HG03342 (cell line): ENCODE measurements at regions not wholly inside any gene's neighbourhood (a gene's known extent, or its start where the extent isn't known, plus 50 kb on each side); places are given as distances from the start of the nearest gene placed in this dataset.
"Not testable (repeated sequence)": the region's sequence is repeated elsewhere in the genome, so short reads cannot be mapped to it uniquely, and the experiment has no call there.

Experiments used
- ATAC-seq: cut with Tn5 transposase; IDR thresholded peaks from one replicate; pipeline ENCODE4 v1.9.1; 2021; ENCODE audit warnings: mild to moderate bottlenecking, moderate library complexity; ENCODE audit not compliant: unreplicated experiment

DNA sequence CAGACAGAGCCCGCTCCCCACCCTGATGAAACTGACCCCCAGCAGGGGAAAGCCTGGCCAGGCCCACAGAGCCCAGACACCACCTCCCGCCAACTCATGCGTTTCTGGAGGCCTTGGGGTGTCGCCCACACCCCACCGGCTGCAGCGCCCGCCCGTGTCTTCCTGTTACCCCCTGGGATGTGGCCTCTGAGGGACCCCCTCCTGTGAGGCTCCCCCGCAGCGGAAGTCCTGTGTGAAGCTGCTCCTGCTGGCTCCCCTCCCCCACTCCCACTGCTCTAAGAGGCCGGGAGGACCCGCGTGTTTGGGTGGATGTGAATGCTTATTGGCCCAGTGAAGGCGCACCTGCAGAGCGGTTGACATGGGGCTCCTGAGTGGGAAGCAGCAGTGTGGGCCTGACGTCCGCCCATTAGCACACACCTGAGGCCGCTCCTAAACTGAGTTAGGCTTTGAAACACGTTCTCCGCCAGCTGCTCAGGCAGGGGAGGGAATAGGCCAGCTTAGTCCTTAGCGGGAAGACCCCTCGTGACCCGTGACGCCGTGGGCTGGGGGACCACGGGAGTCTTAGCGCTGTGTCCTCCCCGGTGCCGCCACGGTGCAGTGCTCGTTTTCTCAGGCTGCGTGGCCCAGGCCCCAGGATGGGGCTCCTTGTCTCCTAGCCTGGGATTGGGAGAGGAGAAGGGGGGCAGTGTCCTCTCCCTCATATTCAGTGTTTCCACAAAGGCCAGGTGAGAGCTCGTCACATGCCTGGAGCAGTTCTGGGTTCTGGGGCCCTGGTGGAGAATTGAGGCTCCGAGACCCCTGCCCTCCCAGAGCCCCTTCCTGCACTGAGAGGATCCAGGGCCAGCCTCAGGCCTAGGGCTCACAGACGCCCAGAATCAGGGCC is 323.4 kb upstream of the SFSWAP start:
- ATAC-seq: no peak

DNA sequence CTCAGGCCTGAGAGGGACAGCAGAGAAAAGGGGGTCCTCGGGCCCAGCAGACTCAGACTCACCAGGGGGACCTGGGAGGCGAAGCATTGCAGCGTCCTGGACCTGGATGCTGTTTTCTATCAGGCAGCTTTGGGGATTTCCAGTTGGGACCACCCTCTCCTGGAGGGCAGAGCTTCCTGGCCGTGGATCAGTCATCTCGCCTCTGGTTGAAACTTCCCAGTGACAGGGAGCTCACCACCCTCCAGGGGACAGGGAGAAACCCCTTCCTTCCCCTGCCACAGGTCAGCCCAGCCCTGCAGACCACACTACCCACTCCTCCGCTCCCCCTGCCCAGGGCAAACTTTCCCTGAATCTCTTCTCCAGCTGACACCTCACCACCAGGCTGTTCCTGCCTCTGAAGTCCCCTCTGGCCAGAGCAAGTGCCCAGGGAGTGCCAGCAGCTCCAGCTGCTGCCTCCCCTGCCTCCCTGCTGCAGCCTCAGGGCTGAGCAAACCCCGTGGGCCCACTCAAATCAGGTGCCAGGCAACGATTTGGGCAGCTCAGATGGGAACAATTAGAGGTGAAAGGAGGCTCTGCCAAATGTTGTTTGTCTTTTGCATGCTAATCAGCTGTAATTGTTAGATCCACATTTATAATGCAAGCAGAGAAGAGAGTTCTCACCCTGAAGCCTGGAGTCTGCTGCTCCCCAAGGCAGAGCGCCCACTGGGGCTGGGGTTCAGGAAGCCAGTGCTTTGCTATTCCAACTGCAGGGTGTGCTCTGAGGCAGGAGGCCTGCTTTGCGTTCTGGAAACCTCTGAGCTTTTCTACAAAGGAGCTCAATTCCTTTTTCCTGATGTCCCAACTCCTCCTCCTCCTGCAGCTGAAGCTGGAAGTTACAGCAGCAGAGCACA is 322.5 kb upstream of the SFSWAP start:
- ATAC-seq: not testable (repeated sequence)

DNA sequence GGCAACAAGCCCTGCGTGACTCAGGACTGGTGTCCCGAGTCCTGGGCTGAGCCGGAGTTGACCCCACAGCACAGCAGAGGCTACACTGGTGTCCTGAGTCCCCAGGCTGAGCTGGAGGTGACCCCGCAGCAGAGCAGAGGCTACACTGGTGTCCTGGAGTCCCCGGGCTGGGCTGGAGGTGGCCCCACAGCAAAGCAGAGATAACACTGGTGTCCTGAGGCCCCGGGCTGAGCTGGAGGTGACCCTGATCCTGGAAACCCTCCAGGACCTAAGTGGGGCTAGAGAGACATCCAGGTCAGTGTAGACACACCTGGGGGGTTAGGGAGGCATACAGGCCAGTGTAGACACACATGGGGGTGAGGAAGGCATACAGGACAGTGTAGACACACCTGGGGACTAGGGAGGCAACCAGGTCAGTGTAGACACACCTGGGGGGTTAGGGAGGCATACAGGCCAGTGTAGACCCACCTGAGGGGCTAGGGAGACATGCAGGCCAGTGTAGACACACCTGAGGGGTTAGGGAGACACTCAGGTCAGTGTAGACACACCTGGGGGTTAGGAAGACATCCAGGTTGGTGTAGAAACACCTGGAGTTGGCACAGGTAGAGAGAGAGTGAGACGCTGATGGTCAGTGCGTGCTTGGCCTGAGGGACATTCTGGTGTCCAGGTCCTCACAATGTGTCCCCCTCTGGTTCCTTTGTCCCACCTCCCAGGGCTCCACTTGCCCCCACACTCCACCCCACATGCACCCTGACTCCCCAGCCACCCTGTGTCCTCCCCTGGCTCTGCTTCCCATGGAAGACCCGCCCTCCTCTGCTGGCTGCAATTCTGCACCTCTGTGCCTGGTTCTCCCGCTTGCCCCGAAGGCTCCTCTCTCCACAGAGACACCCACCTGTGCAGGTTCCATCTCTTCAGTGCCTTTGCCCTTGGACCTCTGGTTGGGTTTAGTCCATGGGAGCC is 321.6 kb upstream of the SFSWAP start:
- no peak for ATAC-seq

DNA sequence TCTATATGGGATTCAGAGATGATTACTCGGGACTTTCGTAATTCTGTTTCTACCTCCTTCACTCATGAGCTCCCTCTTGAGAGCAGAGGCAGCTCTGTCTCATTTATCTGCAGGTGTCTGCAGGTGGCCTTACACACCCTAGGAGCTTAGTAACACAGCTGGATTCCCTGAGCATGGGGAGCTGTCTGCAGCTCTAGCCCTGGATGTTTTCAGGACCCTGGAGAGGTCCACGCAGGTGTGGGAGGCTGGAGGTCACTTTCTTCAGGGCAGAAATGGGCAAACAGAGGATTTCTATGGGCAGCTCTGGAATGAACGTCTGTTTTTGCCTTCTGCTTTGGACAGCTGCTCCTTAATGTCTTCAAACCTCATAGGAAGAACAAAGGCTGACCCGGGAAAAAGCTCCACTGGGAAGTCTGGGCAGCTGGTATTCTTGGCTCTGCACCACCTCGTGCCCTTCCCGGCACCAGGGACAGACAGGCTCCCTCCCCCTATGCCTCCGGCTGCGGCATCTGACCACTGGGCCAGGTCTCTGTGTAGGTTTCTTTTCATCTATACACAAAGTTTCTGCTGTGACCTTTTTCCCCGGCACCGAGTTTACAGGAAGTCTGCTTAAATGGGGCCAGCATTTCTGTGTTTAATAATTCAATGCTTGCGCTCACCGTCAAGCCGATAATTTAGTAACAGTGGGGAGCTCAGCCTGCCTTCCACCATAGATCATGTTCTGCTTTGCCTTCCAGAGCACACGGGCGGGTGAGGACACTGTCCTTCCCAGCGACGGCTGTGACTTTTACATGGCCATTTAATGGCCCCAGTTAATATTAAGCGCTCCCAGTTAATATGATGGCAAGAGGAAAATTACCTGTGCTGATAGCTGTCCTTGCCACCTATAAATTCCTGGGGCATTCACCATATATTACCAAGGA is 320.2 kb upstream of the SFSWAP start:
- no peak for ATAC-seq

DNA sequence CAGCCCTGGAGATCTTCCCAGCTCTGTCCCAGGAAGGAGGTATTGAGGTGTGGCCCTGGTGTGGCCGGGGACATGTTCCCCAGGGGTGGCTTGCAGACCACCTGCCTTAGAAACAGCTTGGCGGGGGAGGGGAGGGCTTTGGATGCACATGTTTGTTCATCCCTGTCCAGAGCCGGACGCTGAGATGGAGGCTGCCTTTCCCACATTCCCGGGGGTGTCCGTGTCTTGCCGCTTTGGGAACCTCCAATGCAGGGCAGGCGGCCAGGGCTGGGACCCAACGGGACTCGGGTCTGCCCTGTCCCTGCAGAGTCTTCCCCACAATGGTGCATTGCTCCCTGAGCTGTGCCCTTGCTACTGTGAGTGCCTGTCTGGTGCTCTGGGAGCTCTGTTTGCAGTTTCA is 319.5 kb upstream of the SFSWAP start:
- ATAC-seq: no peak

DNA sequence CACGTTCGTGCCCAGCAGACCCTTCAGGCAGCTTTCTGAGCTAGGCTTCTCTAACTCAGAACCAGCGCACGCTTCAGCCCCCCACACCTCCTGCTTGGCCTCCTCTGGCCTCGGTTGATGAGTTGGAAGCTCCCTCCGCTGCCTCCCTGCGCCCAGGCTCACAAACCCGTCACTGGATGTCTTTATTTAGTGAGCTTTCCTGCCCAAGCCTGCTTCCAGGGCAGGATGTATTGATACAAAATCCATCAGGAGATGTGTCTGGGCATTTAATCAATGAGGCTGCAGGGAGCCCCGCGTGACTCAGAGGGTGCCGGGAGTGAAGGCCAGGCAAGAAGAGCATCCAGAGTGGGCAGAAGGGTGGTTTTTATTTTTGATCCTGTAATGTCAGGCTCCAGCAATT is 316.1 kb upstream of the SFSWAP start:
- ATAC-seq: not testable (repeated sequence)

DNA sequence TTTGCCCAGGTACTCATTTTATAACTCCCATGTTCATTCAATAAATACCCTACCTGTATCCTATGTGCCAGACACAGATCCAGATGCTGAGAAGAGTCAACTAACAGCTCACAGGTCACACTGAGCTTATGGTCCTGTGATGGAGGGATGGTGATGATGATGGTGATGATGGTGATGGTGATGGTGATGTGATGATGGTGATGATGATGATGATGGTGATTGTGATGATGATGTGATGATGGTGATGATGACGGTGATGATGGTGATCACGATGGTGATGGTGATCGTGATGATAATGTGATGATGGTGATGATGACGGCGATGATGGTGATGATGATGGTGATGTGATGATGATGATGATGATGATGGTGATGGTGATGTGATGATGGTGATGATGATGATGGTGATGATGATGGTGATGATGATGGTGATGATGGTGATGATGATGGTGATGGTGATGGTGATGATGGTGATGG is 315.6 kb upstream of the SFSWAP start:
- ATAC-seq: not testable (repeated sequence)

DNA sequence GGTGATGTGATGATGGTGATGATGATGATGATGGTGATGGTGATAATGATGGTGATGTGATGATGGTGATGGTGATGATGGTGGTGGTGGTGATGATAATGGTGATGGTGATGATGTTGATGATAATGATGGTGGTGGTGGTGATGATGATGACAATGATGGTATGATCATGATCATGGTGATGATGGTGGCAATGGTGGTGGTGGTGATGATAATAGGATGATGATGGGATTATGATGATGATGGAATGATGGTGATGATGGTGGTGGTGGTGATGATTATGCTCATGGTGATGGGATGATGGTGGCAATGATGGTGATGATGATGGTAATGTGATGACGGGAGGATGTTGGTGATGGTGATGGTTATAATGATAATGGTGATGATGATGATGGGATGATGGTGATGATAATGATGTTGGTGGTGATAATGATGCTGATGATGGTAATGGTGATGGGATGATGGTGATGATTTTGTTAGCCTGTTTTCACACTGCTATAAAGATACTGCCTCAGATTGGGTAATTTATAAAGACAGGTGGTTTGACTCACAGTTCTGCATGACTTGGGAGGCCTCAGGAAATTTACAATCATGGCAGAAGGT is 314.8 kb upstream of the SFSWAP start:
- no peak for ATAC-seq

DNA sequence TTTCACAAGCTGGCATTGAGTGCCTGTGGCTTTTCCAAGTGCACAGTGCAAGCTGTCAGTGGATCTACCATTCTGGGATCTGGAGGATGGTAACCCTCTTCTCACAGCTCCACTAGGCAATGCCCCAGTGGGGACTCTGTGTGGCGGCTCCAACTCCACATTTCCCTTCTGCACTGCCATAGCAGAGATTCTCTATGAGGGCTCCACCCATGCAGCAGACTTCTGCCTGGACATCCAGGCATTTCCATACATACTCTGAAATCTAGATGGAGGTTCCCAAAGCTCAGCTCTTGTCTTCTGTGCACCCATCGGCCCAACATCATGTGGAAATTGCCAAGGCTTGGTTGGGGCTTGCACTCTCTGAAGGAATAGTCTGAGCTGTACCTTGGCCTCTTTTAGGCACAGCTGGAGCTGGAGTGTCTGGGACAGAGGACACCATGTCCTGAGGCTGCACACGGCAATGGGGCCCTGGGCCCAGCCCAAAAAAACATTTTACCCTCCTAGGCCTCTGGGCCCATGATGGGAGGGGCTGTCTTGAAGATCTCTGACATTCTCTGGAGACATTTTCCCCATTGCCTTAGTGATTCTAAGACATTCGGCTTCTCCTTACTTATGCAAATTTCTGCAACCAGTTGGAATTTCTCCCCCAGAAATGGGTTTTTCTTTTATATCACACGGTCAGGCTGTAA is 313.3 kb upstream of the SFSWAP start:
- no peak for ATAC-seq

DNA sequence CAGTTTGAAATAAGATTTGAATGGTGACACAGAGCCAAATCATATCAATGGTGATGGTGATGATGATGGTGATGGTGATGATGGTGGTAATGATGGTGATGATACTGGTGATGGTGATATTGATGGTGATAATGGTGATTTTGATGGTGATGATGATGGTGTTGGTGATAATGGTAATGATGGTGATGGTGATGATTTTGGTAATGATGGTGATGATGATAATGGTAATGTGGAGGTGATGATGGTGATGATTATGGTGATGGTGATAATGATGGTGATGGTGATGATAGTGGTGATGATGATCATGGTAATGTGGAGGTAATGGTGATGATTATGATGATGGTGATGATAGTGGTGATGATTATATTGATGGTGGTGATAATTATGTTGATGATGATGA is 311.9 kb upstream of the SFSWAP start:
- no peak for ATAC-seq

DNA sequence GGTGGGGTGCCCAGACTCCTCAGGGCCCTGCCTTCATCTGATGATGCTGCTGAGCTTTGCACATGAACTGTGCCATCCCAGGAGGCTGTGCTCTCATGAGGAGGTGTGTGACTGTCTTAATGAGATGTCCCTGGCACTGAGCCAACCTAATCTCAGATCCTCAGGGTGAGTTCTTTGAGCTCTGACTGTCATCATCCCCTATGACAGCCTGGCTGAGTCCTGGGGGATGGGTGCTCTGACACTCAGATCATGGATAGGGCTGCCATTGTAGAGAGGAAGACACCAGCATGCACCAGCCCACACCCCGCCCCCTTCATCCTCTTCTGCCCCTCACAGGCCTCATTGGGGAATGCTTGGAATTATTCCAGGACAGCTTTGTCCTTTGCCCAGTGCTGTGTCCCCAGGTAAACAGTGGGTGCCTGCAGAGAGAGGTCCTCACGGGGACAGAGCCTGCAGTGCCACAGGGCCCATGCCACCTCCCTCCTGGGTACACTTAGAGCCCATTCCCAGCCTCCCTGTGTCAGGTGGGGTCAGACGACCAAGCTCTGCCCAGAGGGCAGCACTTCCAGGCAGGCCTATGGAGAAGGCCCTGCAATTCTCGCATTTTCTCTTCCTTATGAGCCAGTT is 310.1 kb upstream of the SFSWAP start:
- ATAC-seq: not testable (repeated sequence)

DNA sequence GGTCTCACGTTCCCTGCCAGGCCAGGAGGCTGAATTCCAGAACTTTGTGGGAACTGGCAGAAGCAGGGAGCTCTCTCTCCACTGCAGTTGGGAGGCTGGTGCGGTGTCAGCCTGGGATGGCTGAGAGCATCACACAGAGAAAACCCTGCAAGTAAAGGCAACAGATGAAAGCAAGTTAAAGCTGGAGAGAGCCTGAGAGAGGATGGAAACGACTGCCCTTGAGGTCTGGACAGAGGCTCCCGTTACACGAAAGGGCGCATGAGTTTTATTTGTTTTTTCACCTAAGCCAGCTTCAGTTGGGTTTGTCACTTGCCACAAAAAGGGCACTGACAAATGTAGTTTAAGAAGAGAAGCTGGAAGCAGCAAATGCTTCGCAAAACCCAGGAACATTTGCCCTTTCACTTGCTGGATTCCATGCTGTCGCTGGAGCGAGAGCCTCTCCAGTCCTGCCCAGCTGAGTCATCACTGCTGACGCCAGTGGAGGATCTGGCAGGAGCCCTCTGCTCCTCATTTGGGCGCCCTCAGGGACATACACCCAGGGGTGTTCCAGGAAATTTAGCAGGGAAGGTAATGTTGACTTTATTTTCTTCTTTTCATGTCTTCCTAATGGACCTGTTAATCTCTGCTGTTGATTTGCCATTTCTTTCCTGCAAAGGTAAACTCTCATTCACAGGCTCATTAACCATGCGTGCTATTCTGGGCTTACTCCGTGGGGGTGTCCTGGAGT is 308.8 kb upstream of the SFSWAP start:
- not testable (repeated sequence) for ATAC-seq

DNA sequence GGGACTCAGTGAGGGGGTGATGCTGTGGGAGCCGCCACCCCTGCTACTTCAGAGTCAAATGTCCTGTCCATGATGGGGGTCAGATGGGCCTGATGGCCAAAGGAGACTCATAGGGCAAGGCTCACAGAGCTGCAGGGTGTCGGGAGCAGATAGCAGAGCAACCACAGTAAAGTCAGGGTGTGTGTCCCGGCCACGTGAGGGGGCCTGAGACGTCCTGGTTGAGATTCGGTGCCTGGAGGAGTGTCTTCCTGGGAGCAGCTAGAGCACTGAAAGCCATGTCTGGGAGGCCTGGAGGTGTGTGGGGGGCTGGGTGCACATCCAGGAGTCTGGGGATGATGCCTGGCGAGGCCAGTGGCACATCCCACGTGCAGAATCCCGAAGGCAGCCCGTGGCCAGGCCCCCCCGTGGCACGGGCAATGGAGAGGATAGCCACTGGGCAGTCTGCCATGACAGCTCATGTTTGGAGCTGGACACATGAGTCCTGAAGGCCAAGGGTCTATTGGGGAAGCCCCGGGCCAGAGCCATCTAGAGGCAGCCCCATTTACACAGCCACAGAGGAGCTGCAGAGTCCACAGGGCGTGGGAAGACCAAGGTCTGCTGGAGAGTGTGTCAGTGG is 308.0 kb upstream of the SFSWAP start:
- no peak for ATAC-seq

DNA sequence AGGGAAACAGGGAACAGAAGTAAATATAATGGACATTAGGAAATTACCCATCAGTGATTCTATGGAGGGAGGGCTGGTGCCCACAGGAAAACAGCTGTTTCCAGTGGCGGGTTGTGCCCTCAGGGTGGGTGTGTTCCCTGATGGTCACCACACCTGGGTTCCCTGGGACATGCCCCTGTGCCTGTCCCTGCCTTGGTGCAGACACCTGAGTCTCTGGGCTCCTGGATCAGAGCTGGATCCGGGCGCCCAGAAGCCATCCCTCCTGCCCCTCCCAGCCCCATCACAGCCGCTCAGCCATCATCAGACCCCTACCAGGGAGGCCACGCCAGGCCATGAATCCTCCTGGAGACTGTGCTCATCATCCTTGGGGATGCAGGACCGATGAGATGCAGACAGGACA is 307.2 kb upstream of the SFSWAP start:
- ATAC-seq: no peak

DNA sequence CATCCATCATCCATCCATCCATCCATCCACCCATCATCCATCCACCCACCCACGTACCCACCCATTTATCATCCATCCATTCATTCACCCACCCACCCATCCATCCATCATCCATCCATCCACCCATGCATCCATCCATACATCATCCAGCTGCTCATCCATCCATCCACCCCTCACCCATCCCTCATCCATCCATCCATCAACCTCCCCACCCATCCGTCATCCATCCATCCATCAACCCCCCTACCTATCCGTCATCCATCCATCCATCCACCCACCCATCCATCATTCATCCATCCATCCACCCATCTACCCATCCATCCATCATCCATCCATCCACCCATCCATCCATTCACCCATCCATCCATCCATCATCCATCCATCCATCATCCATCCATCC is 306.2 kb upstream of the SFSWAP start:
- ATAC-seq: no peak

DNA sequence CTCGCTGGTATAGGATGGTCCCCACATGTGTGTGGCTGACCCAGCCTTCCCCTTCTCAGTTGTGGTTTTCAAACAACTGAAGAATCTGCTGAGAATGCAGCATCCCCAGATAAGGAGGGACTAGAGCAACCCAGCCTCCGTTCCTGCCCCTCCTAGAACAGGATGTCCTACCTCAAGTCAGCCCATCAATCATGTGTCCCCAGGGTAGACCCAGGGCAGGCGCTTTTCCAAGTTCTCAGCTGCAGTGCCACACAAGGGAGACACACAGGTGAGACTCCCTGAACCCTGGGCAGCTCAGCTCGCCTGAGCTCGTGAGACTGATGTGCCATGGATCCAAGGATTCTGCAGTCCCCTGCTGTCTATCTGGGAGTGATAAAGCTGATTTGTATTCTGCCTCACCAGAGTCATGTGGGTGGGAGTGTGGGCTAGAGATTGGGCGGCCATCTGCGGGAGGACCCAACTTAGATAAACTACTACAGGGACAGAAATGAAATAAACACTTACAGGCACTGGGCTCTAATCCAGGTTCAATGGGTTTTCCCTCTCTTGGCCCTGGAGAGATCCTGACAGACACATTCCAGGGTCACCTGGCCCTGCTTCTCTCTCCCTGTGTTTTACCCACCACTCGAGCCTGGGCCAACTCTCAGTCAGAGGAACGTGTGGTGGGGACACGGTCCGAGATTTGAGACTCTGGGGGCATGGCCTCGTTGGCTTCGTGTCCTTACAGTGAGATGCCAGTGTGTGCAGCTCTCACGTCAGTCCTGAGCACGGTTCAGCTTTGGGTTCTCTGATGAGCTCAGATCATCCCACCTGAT is 303.5 kb upstream of the SFSWAP start:
- no peak for ATAC-seq
